Trophoblast cell (in vitro differentiated cells and primary cell): ENCODE measurements at regions not wholly inside any gene's neighbourhood (a gene's known extent, or its start where the extent isn't known, plus 50 kb on each side); places are given as distances from the start of the nearest gene placed in this dataset.

Experiments used
- DNase-seq, 2 donors: peaks; one replicate each; pipeline ENCODE4 v3.0.0-alpha.2; 2016
- H2AFZ ChIP-seq: 2 replicates; pipeline ENCODE4 v1.6.1; 2013; ENCODE audit warnings: low read length, moderate library complexity, mild to moderate bottlenecking; ENCODE audit not compliant: insufficient read depth, poor library complexity
- H2AK5ac ChIP-seq: 2 replicates; pipeline ENCODE4 v1.6.1; 2013; ENCODE audit warnings: mild to moderate bottlenecking, low read length
- H2BK120ac ChIP-seq: 2 replicates; pipeline ENCODE4 v1.6.1; 2013; ENCODE audit warnings: low read length, mild to moderate bottlenecking, moderate library complexity; ENCODE audit not compliant: insufficient read depth, poor library complexity
- H2BK12ac ChIP-seq: 2 replicates; pipeline ENCODE4 v1.6.1; 2013; ENCODE audit warnings: mild to moderate bottlenecking, low read length, moderate library complexity
- H2BK5ac ChIP-seq: 2 replicates; pipeline ENCODE4 v1.6.1; 2013; ENCODE audit warnings: low read length, low read depth, moderate library complexity, mild to moderate bottlenecking; ENCODE audit not compliant: poor library complexity
- H3K14ac ChIP-seq: 2 replicates; pipeline ENCODE4 v1.6.1; 2013; ENCODE audit warnings: mild to moderate bottlenecking, low read length
- H3K18ac ChIP-seq: 2 replicates; pipeline ENCODE4 v1.6.1; 2013; ENCODE audit warnings: mild to moderate bottlenecking, low read length
- H3K23ac ChIP-seq: 2 replicates; pipeline ENCODE4 v1.6.1; 2013; ENCODE audit warnings: low read length
- H3K27ac ChIP-seq: 2 replicates; pipeline ENCODE4 v1.5.1; 2013; ENCODE audit warnings: low read depth, mild to moderate bottlenecking, inconsistent platforms, low read length, moderate library complexity
- H3K27me3 ChIP-seq: 2 replicates; pipeline ENCODE4 v1.6.1; 2013; ENCODE audit warnings: inconsistent platforms, mild to moderate bottlenecking, low read length, moderate library complexity; ENCODE audit not compliant: insufficient read depth
- H3K36me3 ChIP-seq, 2 experiments: 1 replicate in 1 of 2; 2 replicates in 1 of 2; pipeline ENCODE4 v1.6.1; 2013; ENCODE audit warnings: low read length in 2 of 2, mild to moderate bottlenecking in 2 of 2, moderate library complexity in 1 of 2; ENCODE audit not compliant: insufficient read depth in 2 of 2, control insufficient read depth in 1 of 2
- H3K4ac ChIP-seq: 2 replicates; pipeline ENCODE4 v1.6.1; 2013; ENCODE audit warnings: low read depth, mild to moderate bottlenecking, low read length, moderate library complexity
- H3K4me1 ChIP-seq, 2 experiments: 1 replicate in 1 of 2; 2 replicates in 1 of 2; pipeline ENCODE4 v1.6.1; 2013; ENCODE audit warnings: low read length in 2 of 2, mild to moderate bottlenecking in 2 of 2, moderate library complexity in 1 of 2; ENCODE audit not compliant: insufficient read depth in 2 of 2, control insufficient read depth in 1 of 2
- H3K4me2 ChIP-seq: 2 replicates; pipeline ENCODE4 v1.6.1; 2013; ENCODE audit warnings: inconsistent platforms, mild to moderate bottlenecking, low read length, moderate library complexity
- H3K4me3 ChIP-seq: 2 replicates; pipeline ENCODE4 v1.5.1; 2013; ENCODE audit warnings: mild to moderate bottlenecking, low read depth, low read length, inconsistent platforms
- H3K79me1 ChIP-seq: one replicate; pipeline ENCODE4 v1.6.1; 2013; ENCODE audit warnings: low read length
- H3K79me2 ChIP-seq: 2 replicates; pipeline ENCODE4 v1.6.1; 2013; ENCODE audit warnings: low read length, mild to moderate bottlenecking; ENCODE audit not compliant: control insufficient read depth, insufficient read depth, poor library complexity
- H3K9ac ChIP-seq: 2 replicates; pipeline ENCODE4 v1.6.1; 2013; ENCODE audit warnings: mild to moderate bottlenecking, low read length
- H3K9me3 ChIP-seq: 2 replicates; pipeline ENCODE4 v1.6.1; 2013; ENCODE audit warnings: low read depth, mild to moderate bottlenecking, control low read depth, inconsistent platforms, low read length; ENCODE audit not compliant: insufficient read depth
- H4K12ac ChIP-seq: 2 replicates; pipeline ENCODE4 v1.6.1; 2013; ENCODE audit warnings: low read depth, mild to moderate bottlenecking, low read length, moderate library complexity
- H4K8ac ChIP-seq: 2 replicates; pipeline ENCODE4 v1.6.1; 2013; ENCODE audit warnings: low read depth, mild to moderate bottlenecking, low read length, moderate library complexity
- H4K91ac ChIP-seq: one replicate; pipeline ENCODE4 v1.6.1; 2013; ENCODE audit warnings: low read depth, mild to moderate bottlenecking, low read length, moderate library complexity
- WGBS: extraction: QIAGEN DNeasy Blood & Tissue Kit; methylation state at CpG from one replicate; pipeline ENCODE4 v1.1.7; 2013; ENCODE audit warnings: missing lambda C conversion rate; ENCODE audit not compliant: insufficient read length, insufficient coverage; ENCODE audit errors: extremely low coverage; 5-methylcytosine and 5-hydroxymethylcytosine counted together

DNA sequence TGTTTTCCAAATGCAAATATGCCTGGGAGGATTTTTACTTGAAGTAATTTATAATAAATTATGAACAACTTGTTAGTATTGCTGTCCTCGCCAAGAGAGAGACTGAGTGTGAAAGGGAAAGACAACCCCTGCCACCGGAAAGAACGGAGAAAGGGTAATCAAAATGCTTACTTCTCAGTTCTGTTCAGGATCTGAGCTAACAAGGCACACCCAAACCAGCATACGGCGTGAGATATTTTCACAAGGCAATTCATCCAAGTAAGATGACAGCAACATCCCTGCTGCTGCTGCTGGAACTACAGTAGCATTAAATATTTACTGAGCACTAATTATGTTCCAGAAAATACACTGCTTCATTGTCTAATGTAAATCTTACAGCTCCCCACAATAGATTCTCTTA is 96.1 kb downstream of the KBTBD8 start:
- no peaks in the 10 kb centered on the region for H3K79me2 ChIP-seq
- H3K27me3 ChIP-seq, result no peaks in the 10 kb centered on the region
- H4K91ac ChIP-seq, result no peak overlapping the region
- H3K4me3 ChIP-seq, result no peak overlapping the region
- H4K8ac ChIP-seq, result no peak overlapping the region
- no peak overlapping the region for H2BK5ac ChIP-seq
- DNase-seq, result no peak
- H2BK120ac ChIP-seq, result no peak overlapping the region
- H3K14ac ChIP-seq, result no peak overlapping the region
- no peak overlapping the region for H3K4ac ChIP-seq
- H3K23ac ChIP-seq, result no peak overlapping the region
- WGBS, result no CpG with 5 or more reads among the region's 5 CpGs
- H3K79me1 ChIP-seq, result no peaks in the 10 kb centered on the region
- no peak overlapping the region for H2BK12ac ChIP-seq
- H3K4me2 ChIP-seq, result no peak overlapping the region
- H3K36me3 ChIP-seq, result no peaks in the 10 kb centered on the region
- no peak overlapping the region for H3K18ac ChIP-seq
- no peak overlapping the region for H2AFZ ChIP-seq
- no peak overlapping the region for H4K12ac ChIP-seq
- no peaks in the 10 kb centered on the region for H3K9me3 ChIP-seq
- H3K4me1 ChIP-seq, result no peaks in the 10 kb centered on the region
- H3K9ac ChIP-seq, result no peak overlapping the region
- no peak overlapping the region for H2AK5ac ChIP-seq
- H3K27ac ChIP-seq, result no peak overlapping the region

DNA sequence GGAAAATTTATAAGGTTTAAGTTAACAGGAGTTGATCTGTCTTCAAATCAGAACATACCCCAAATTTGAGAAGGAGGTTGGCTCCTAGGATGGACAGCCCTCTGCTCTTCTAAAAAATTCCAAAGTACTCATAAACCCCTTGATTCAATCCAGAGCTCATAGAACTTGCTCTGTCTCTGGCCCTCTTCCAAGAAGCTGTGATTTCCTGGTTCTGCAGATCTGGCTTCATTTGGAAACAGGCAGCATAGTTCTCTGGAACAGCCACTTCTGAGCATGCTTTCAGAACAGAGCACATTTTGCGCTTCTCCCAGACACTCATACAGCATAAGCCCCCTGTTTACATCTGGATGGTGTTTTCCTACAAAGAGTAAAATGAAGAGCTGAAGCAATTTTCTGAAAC is 96.7 kb downstream of the KBTBD8 start:
- H3K4me3 ChIP-seq, result no peak overlapping the region
- H4K91ac ChIP-seq, result no peak overlapping the region
- H3K27ac ChIP-seq, result no peak overlapping the region
- no peak overlapping the region for H2AK5ac ChIP-seq
- no peak overlapping the region for H2BK12ac ChIP-seq
- no peak overlapping the region for H3K18ac ChIP-seq
- no peak overlapping the region for H2BK5ac ChIP-seq
- no peak overlapping the region for H3K9ac ChIP-seq
- no peaks in the 10 kb centered on the region for H3K36me3 ChIP-seq
- H4K8ac ChIP-seq, result no peak overlapping the region
- H3K4me1 ChIP-seq, result no peaks in the 10 kb centered on the region
- no peaks in the 10 kb centered on the region for H3K27me3 ChIP-seq
- DNase-seq, result no peak
- H2AFZ ChIP-seq, result no peak overlapping the region
- no peak overlapping the region for H3K14ac ChIP-seq
- no peaks in the 10 kb centered on the region for H3K9me3 ChIP-seq
- H3K4me2 ChIP-seq, result no peak overlapping the region
- no peak overlapping the region for H2BK120ac ChIP-seq
- H3K23ac ChIP-seq, result no peak overlapping the region
- H4K12ac ChIP-seq, result no peak overlapping the region
- no peaks in the 10 kb centered on the region for H3K79me1 ChIP-seq
- H3K79me2 ChIP-seq, result no peaks in the 10 kb centered on the region
- WGBS, result no CpG with 5 or more reads among the region's 1 CpG
- no peak overlapping the region for H3K4ac ChIP-seq

DNA sequence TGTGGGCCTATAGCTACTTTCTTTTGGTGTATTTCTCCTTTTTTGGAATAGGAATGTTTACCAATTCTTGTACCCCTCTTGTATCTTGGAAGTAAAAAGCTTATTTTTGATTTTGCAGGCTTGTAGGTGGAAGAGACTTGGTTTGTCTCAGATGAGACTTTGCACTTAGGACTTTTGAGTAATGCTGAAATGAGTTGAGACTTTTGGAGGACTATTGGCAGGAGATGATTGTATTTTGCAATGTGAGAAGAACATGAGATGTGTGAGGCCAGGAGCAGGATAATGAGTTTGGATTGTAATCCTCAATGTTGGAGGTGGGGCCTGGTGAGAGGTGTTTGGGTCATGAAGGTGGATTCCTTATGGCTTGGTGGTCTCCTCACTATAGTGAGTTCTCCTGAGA is 106.3 kb downstream of the KBTBD8 start:
- Histone ChIP-seq H3K27me3 (no peaks in the 10 kb centered on the region), H4K12ac (no peak overlapping the region), H2AFZ (no peak overlapping the region), H4K91ac (no peak overlapping the region), H3K79me1 (no peaks in the 10 kb centered on the region), H3K36me3 (no peaks in the 10 kb centered on the region), H3K4me1 (no peaks in the 10 kb centered on the region), H2BK12ac (no peak overlapping the region), H3K23ac (no peak overlapping the region), H3K4ac (no peak overlapping the region), H3K4me2 (no peak overlapping the region), H4K8ac (no peak overlapping the region), H3K27ac (no peak overlapping the region), H2AK5ac (no peak overlapping the region), H2BK5ac (no peak overlapping the region), H3K18ac (no peak overlapping the region), H3K79me2 (no peaks in the 10 kb centered on the region), H3K4me3 (no peak overlapping the region), H3K14ac (no peak overlapping the region), H2BK120ac (no peak overlapping the region), H3K9me3 (peaks cover 3% of the 10 kb centered on the region), H3K9ac (no peak overlapping the region)
- no peak for DNase-seq

DNA sequence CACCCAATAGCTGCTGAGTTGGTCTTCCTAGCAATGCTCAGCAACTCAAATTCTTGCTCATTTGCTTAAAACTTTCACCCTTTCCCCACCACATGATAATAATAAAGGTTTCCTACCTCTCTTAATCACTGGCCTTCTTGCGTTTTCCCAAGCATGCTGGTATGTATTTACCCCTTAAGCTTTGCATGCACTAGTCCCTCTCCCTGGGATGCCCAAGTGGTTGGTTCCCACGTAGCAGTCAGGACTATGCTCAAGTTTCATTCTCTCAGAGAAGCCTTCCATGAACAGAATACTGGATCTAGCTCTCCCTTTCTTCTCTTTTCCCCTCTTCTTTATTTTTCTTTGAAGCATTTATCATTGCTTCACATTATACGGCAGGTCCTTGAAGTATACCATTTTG is 108.8 kb downstream of the KBTBD8 start:
- H3K36me3 ChIP-seq, result no peaks in the 10 kb centered on the region
- no peak overlapping the region for H2AK5ac ChIP-seq
- no peak overlapping the region for H2BK12ac ChIP-seq
- H3K4me2 ChIP-seq, result no peak overlapping the region
- no peak overlapping the region for H2BK120ac ChIP-seq
- H3K14ac ChIP-seq, result no peak overlapping the region
- H2BK5ac ChIP-seq, result no peak overlapping the region
- DNase-seq, result no peak
- no peaks in the 10 kb centered on the region for H3K79me2 ChIP-seq
- no peak overlapping the region for H4K12ac ChIP-seq
- H2AFZ ChIP-seq, result no peak overlapping the region
- no peak overlapping the region for H3K27ac ChIP-seq
- H3K79me1 ChIP-seq, result no peaks in the 10 kb centered on the region
- no peak overlapping the region for H3K18ac ChIP-seq
- no peak overlapping the region for H3K4ac ChIP-seq
- WGBS, result no CpG with 5 or more reads among the region's 3 CpGs
- no peak overlapping the region for H4K8ac ChIP-seq
- H3K4me1 ChIP-seq, result no peaks in the 10 kb centered on the region
- H3K23ac ChIP-seq, result no peak overlapping the region
- no peak overlapping the region for H3K9ac ChIP-seq
- H3K9me3 ChIP-seq, result peaks cover 3% of the 10 kb centered on the region
- no peaks in the 10 kb centered on the region for H3K27me3 ChIP-seq
- no peak overlapping the region for H4K91ac ChIP-seq
- no peak overlapping the region for H3K4me3 ChIP-seq
